ENCODE measurements at regions not wholly inside any gene's neighbourhood (a gene's known extent, or its start where the extent isn't known, plus 50 kb on each side); places are given as distances from the start of the nearest gene placed in this dataset.

- no peaks in the 10 kb centered on the region for H3K36me3 ChIP-seq (ENCODE audit: control insufficient read depth, insufficient read depth, low read length)
- peaks cover 9% of the 10 kb centered on the region for H3K4me1 ChIP-seq (ENCODE audit: control insufficient read depth, insufficient read depth, low read length)
- WGBS (ENCODE audit: insufficient coverage): 45% methylated on average over 16 of the region's 23 CpGs
- H3K27me3 ChIP-seq (ENCODE audit: control insufficient read depth, insufficient read depth, low read length): peaks cover 88% of the 10 kb centered on the region
- no peak overlapping the region for H3K4me3 ChIP-seq (ENCODE audit: low read depth, low read length)
- no peak for DNase-seq (ENCODE audit: low read depth in 4 of 6, low spot score in 6 of 6)
- no peaks in the 10 kb centered on the region for H3K9me3 ChIP-seq (ENCODE audit: control insufficient read depth, insufficient read depth, low read length)
- H3K27ac ChIP-seq (ENCODE audit: low read depth, low read length): no peak overlapping the region
Measured at GRCh38 chr17:49908782-49909714, 59.9 kb upstream of the DLX4 start.

DNA sequence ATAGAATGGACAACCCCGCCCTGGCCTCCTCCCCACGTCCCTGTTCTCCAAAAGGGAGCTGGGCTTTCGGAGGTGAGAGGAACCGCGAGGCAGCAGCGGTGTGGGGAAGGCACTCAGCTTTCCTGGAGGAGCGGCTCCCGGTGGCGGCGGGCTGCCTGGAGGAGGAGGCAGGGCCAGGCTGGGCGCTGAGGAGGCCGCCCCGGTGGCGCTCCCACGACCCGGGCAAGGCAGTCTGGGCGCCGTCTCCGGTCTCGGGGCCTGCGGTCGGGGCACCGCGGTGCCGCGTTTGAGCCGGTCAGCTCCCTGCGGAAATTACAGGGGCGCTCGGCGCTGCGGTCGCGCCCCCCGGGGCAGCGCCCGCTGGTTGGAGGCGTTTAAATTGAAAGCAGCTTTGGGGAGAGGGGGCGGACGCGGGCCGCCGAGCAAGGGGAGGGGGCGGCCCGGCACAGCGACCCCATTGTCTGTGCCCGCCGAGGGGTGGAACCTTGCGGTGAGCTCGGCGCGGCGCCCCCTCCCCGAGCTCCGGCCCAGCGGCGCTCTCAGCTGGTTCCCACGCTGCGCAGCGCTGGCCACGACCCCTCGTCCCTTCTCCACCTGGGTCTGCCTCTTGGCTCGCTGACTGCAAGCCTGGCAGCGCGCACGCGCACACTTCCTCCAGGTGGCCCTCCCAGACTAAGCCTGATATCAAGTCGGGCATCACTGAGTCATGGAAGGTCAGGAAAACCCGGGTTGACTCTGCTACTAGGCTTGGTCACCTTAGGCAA is 58.7 kb upstream of the DLX4 start:
- Histone ChIP-seq H3K36me3 (ENCODE audit: control insufficient read depth, insufficient read depth, low read length) (no peaks in the 10 kb centered on the region), H3K27ac (ENCODE audit: low read depth, low read length) (no peak overlapping the region), H3K9me3 (ENCODE audit: control insufficient read depth, insufficient read depth, low read length) (no peaks in the 10 kb centered on the region), H3K4me1 (ENCODE audit: control insufficient read depth, insufficient read depth, low read length) (peaks cover 9% of the 10 kb centered on the region), H3K4me3 (ENCODE audit: low read depth, low read length) (no peak overlapping the region), H3K27me3 (ENCODE audit: control insufficient read depth, insufficient read depth, low read length) (peaks cover 79% of the 10 kb centered on the region)
- 2% methylated on average over 65 of the region's 69 CpGs for WGBS (ENCODE audit: insufficient coverage)
- no peak for DNase-seq (ENCODE audit: low read depth in 4 of 6, low spot score in 6 of 6)

GRCh38 chr17:49910858-49911204 is 58.2 kb upstream of the DLX4 start:
- H3K9me3 ChIP-seq (ENCODE audit: control insufficient read depth, insufficient read depth, low read length): no peaks in the 10 kb centered on the region
- DNase-seq (ENCODE audit: low read depth in 4 of 6, low spot score in 6 of 6): no peak
- peaks cover 9% of the 10 kb centered on the region for H3K4me1 ChIP-seq (ENCODE audit: control insufficient read depth, insufficient read depth, low read length)
- H3K27me3 ChIP-seq (ENCODE audit: control insufficient read depth, insufficient read depth, low read length): peaks cover 80% of the 10 kb centered on the region
- no peak overlapping the region for H3K27ac ChIP-seq (ENCODE audit: low read depth, low read length)
- 49% methylated on average over 5 of the region's 7 CpGs for WGBS (ENCODE audit: insufficient coverage)
- no peak overlapping the region for H3K4me3 ChIP-seq (ENCODE audit: low read depth, low read length)
- no peaks in the 10 kb centered on the region for H3K36me3 ChIP-seq (ENCODE audit: control insufficient read depth, insufficient read depth, low read length)

- H3K27ac ChIP-seq (ENCODE audit: low read depth, low read length): no peak overlapping the region
- no CpG with 5 or more reads among the region's 3 CpGs for WGBS (ENCODE audit: insufficient coverage)
- no peaks in the 10 kb centered on the region for H3K36me3 ChIP-seq (ENCODE audit: control insufficient read depth, insufficient read depth, low read length)
- peaks cover 83% of the 10 kb centered on the region for H3K27me3 ChIP-seq (ENCODE audit: control insufficient read depth, insufficient read depth, low read length)
- no peak for DNase-seq (ENCODE audit: low read depth in 4 of 6, low spot score in 6 of 6)
- no peak overlapping the region for H3K4me3 ChIP-seq (ENCODE audit: low read depth, low read length)
- H3K9me3 ChIP-seq (ENCODE audit: control insufficient read depth, insufficient read depth, low read length): no peaks in the 10 kb centered on the region
- H3K4me1 ChIP-seq (ENCODE audit: control insufficient read depth, insufficient read depth, low read length): peaks cover 9% of the 10 kb centered on the region
Measured at GRCh38 chr17:49911719-49912118, 57.3 kb upstream of the DLX4 start.

GRCh38 chr17:49913226-49914095 is 55.5 kb upstream of the DLX4 start:
- no peaks in the 10 kb centered on the region for H3K36me3 ChIP-seq (ENCODE audit: control insufficient read depth, insufficient read depth, low read length)
- WGBS (ENCODE audit: insufficient coverage): 90% methylated on average over 10 of the region's 11 CpGs
- H3K27me3 ChIP-seq (ENCODE audit: control insufficient read depth, insufficient read depth, low read length): peaks cover 74% of the 10 kb centered on the region
- no peaks in the 10 kb centered on the region for H3K9me3 ChIP-seq (ENCODE audit: control insufficient read depth, insufficient read depth, low read length)
- peaks cover 9% of the 10 kb centered on the region for H3K4me1 ChIP-seq (ENCODE audit: control insufficient read depth, insufficient read depth, low read length)
- no peak overlapping the region for H3K4me3 ChIP-seq (ENCODE audit: low read depth, low read length)
- H3K27ac ChIP-seq (ENCODE audit: low read depth, low read length): no peak overlapping the region
- no peak for DNase-seq (ENCODE audit: low read depth in 4 of 6, low spot score in 6 of 6)

DNA sequence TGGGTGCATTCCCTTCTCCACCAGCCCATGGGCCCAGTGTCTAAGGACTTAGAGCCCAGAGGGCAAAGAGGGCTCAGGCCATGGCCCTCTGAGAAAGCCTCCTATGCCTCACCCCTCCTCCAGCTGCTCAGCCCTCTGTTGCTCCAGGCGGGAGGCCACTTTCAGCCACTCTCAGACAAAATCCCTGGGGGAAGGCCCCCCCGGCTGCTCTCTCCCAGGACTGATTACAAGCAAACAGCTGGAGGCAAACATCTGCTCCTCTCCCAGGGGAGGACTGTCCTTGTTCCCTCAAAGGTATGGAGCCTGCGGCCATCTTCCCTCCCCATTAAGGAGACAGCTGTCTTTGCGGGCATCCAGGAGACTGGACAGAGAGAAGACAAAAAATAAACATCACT is 54.9 kb upstream of the DLX4 start:
- H3K4me3 ChIP-seq (ENCODE audit: low read depth, low read length): no peak overlapping the region
- H3K27me3 ChIP-seq (ENCODE audit: control insufficient read depth, insufficient read depth, low read length): peaks cover 67% of the 10 kb centered on the region
- H3K9me3 ChIP-seq (ENCODE audit: control insufficient read depth, insufficient read depth, low read length): no peaks in the 10 kb centered on the region
- peak in 1 of 6 donors; percentile 29 for DNase-seq (ENCODE audit: low read depth in 4 of 6, low spot score in 6 of 6)
- no peak overlapping the region for H3K27ac ChIP-seq (ENCODE audit: low read depth, low read length)
- no peaks in the 10 kb centered on the region for H3K36me3 ChIP-seq (ENCODE audit: control insufficient read depth, insufficient read depth, low read length)
- WGBS (ENCODE audit: insufficient coverage): 49% methylated on average over 3 of the region's 4 CpGs
- H3K4me1 ChIP-seq (ENCODE audit: control insufficient read depth, insufficient read depth, low read length): peaks cover 9% of the 10 kb centered on the region

- Histone ChIP-seq H3K4me1 (ENCODE audit: control insufficient read depth, insufficient read depth, low read length) (peaks cover 9% of the 10 kb centered on the region), H3K27ac (ENCODE audit: low read depth, low read length) (no peak overlapping the region), H3K36me3 (ENCODE audit: control insufficient read depth, insufficient read depth, low read length) (no peaks in the 10 kb centered on the region), H3K4me3 (ENCODE audit: low read depth, low read length) (no peak overlapping the region), H3K27me3 (ENCODE audit: control insufficient read depth, insufficient read depth, low read length) (peaks cover 62% of the 10 kb centered on the region), H3K9me3 (ENCODE audit: control insufficient read depth, insufficient read depth, low read length) (no peaks in the 10 kb centered on the region)
- WGBS (ENCODE audit: insufficient coverage): no CpG with 5 or more reads among the region's 4 CpGs
- DNase-seq (ENCODE audit: low read depth in 4 of 6, low spot score in 6 of 6): no peak
Measured at GRCh38 chr17:49914664-49915063, 54.3 kb upstream of the DLX4 start.

GRCh38 chr17:49915260-49915659 is 53.7 kb upstream of the DLX4 start:
- Histone ChIP-seq H3K4me1 (ENCODE audit: control insufficient read depth, insufficient read depth, low read length) (peaks cover 4% of the 10 kb centered on the region), H3K36me3 (ENCODE audit: control insufficient read depth, insufficient read depth, low read length) (no peaks in the 10 kb centered on the region), H3K27me3 (ENCODE audit: control insufficient read depth, insufficient read depth, low read length) (peaks cover 56% of the 10 kb centered on the region), H3K9me3 (ENCODE audit: control insufficient read depth, insufficient read depth, low read length) (no peaks in the 10 kb centered on the region), H3K4me3 (ENCODE audit: low read depth, low read length) (no peak overlapping the region), H3K27ac (ENCODE audit: low read depth, low read length) (no peak overlapping the region)
- 35% methylated on average over 2 of the region's 3 CpGs for WGBS (ENCODE audit: insufficient coverage)
- no peak for DNase-seq (ENCODE audit: low read depth in 4 of 6, low spot score in 6 of 6)

GRCh38 chr17:49915670-49916069 is 53.3 kb upstream of the DLX4 start:
- Histone ChIP-seq H3K9me3 (ENCODE audit: control insufficient read depth, insufficient read depth, low read length) (no peaks in the 10 kb centered on the region), H3K4me1 (ENCODE audit: control insufficient read depth, insufficient read depth, low read length) (peaks cover under 1% of the 10 kb centered on the region), H3K4me3 (ENCODE audit: low read depth, low read length) (no peak overlapping the region), H3K36me3 (ENCODE audit: control insufficient read depth, insufficient read depth, low read length) (no peaks in the 10 kb centered on the region), H3K27me3 (ENCODE audit: control insufficient read depth, insufficient read depth, low read length) (peaks cover 52% of the 10 kb centered on the region), H3K27ac (ENCODE audit: low read depth, low read length) (no peak overlapping the region)
- 23% methylated on average over 8 of the region's 10 CpGs for WGBS (ENCODE audit: insufficient coverage)
- no peak for DNase-seq (ENCODE audit: low read depth in 4 of 6, low spot score in 6 of 6)

Measured in spinal cord (tissue), 9 donors.